ENCODE measurements at regions not wholly inside any gene's neighbourhood (a gene's known extent, or its start where the extent isn't known, plus 50 kb on each side); places are given as distances from the start of the nearest gene placed in this dataset.

GRCh38 chr10:57815949-57816348 is 451.7 kb downstream of the IPMK start (continued):
- TF ChIP-seq ATF3 (IDR thresholded peaks at IDR 0.05; ENCODE audit: borderline replicate concordance, extremely low read depth, low read depth, low read length) (no peak), PAX5 (IDR thresholded peaks at IDR 0.05; ENCODE audit: borderline replicate concordance, low read depth, low read length) (no peak), CBFB (IDR thresholded peaks at IDR 0.05; ENCODE audit: low read depth) (no peak), ZNF274 (IDR thresholded peaks at IDR 0.05; ENCODE audit: insufficient read depth, insufficient read length) (no peak)

GRCh38 chr10:57809961-57810360 is 457.7 kb downstream of the IPMK start:
- Histone ChIP-seq H2AFZ (ENCODE audit: control insufficient read depth, low read depth, low read length) (no peak overlapping the region), H3K27ac (ENCODE audit: control insufficient read depth, insufficient read depth) (no peak overlapping the region), H3K4me3 (no peak overlapping the region), H3K79me2 (ENCODE audit: control insufficient read depth, insufficient read depth, low read length) (no peaks in the 10 kb centered on the region), H3K4me1 (ENCODE audit: control insufficient read depth, insufficient read depth, low read length) (no peaks in the 10 kb centered on the region), H3K4me2 (ENCODE audit: control insufficient read depth, insufficient read depth) (no peak overlapping the region), H4K20me1 (ENCODE audit: control insufficient read depth, insufficient read depth) (no peaks in the 10 kb centered on the region), H3K9ac (ENCODE audit: control insufficient read depth, insufficient read depth, low read length) (no peak overlapping the region), H3K36me3 (ENCODE audit: control insufficient read depth in 2 of 2, insufficient read depth in 2 of 2, low read length in 1 of 2) (no peaks in the 10 kb centered on the region), H3K9me3 (replicated peaks; ENCODE audit: control insufficient read depth, insufficient read depth, low read length) (no peaks in the 10 kb centered on the region), H3K27me3 (replicated peaks in 1 of 2; ENCODE audit: control insufficient read depth in 2 of 2, insufficient read depth in 2 of 2, low read length in 1 of 2) (no peaks in the 10 kb centered on the region)
- TF ChIP-seq CUX1 (IDR thresholded peaks at IDR 0.05; ENCODE audit: insufficient replicate concordance, low read depth, low read length), result no peak
- no peak for TF ChIP-seq ASH2L (IDR thresholded peaks at IDR 0.05; ENCODE audit: borderline replicate concordance, low read depth)
- no peak for TF ChIP-seq NR2C1 (IDR thresholded peaks at IDR 0.05)
- TF ChIP-seq YY1 (IDR thresholded peaks at IDR 0.05; ENCODE audit: low read depth, low read length), result no peak
- TF ChIP-seq NFYA (IDR thresholded peaks at IDR 0.05; ENCODE audit: borderline replicate concordance, low read depth, low read length), result no peak
- FAIRE-seq, result no peak
- BruUV-seq (replicated peaks), result no TSS peak
- CTCF ChIA-PET, result no interaction called here
- no peak for ATAC-seq
- POLR2A ChIA-PET, result no interaction called here
- DNase-seq (ENCODE audit: low read depth, low spot score), result no peak
- 0% methylated on average over 1 of the region's 1 CpG for WGBS (ENCODE audit: insufficient coverage, insufficient replicate concordance, low lambda C conversion rate, missing lambda C conversion rate)
- SMC1A ChIA-PET (ENCODE audit: uncharacterized antibody, unreplicated experiment), result no interaction called here
- RAD21 ChIA-PET (ENCODE audit: unreplicated experiment), result no interaction called here
- intact Hi-C loops (cut with micrococcal nuclease; ENCODE audit: unreplicated experiment), result no loop called here
- in situ Hi-C loops (cut with MboI), result no loop called here

Measured in GM12878 (cell line).